CD4-positive, alpha-beta T cell treated with Interleukin-12 subunit alpha and Interleukin-12 subunit beta, for 1 hour (primary cell): ENCODE measurements at regions not wholly inside any gene's neighbourhood (a gene's known extent, or its start where the extent isn't known, plus 50 kb on each side); places are given as distances from the start of the nearest gene placed in this dataset.

Experiments used
- DNase-seq: peaks from one replicate; pipeline ENCODE4 v3.0.0-alpha.2; 2020

DNA sequence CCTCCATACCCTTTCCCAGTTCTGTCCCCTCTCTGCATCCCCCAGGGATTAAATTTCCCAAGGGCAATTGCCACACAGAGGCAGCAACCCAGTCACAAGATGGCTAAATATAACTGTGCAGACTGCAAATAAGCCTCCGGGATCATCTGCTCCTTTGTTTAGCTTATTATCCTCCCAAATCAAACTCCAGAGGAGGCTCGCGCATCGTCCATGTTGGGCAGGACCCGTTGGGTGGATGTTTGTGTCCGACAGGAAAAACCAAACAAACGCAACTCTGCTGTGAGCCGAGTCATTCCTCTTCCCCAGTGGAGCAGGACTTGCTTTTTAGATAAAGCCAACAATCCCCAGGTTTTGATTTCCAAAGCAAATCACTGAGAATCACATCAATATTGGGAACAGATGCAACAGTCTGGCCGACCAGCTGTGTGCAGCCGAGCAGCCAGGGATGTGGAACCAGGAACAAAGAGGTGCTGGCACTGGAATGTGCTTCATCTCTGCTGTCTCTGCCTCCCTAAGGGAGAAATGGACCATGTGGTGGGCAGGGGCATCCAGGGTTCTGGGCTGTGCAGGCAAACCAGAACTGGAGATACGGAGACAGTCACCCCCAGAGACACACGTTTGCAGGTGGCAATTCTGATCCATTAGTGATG lies 89.8 kb downstream of the PTTG1 start:
- DNase-seq: no peak
